Gastrocnemius medialis (tissue), 4 donors: ENCODE measurements at regions not wholly inside any gene's neighbourhood (a gene's known extent, or its start where the extent isn't known, plus 50 kb on each side); places are given as distances from the start of the nearest gene placed in this dataset.

Experiments used
- ATAC-seq, 2 donors: fragments of 150-250 bp; one replicate each; pipeline ENCODE4 v1.9.1; 2016
- DNase-seq, 2 donors: peaks; one replicate each; pipeline ENCODE4 v3.0.0-alpha.2; 2019
- H3K27ac ChIP-seq, 4 donors: fragments of 200-600 bp; sonication (generic); 1 replicate in 1 of 4; 2 replicates in 3 of 4; pipeline ENCODE4 v1.5.1; 2016 to 2018; ENCODE audit warnings: mild to moderate bottlenecking in 2 of 4, moderate library complexity in 1 of 4
- H3K27me3 ChIP-seq, 3 donors: fragments of 200-600 bp; sonication (generic) in 2 of 3; 1 replicate in 1 of 3; 2 replicates in 2 of 3; pipeline versions ENCODE4 v1.5.1 to v1.6.0; 2016 to 2019; ENCODE audit warnings: mild to moderate bottlenecking in 1 of 3, moderate library complexity in 1 of 3
- H3K36me3 ChIP-seq, 2 donors: fragments of 200-600 bp; sonication (generic) in 1 of 2; one replicate each; pipeline ENCODE4 v1.5.1; 2017 to 2018
- H3K4me1 ChIP-seq, 2 donors: fragments of 200-600 bp; sonication (generic) in 1 of 2; one replicate each; pipeline ENCODE4 v1.5.1; 2016 to 2017; ENCODE audit warnings: mild to moderate bottlenecking in 2 of 2
- H3K4me3 ChIP-seq, 4 donors: fragments of 200-600 bp; sonication (generic) in 3 of 4; 1 replicate in 1 of 4; 2 replicates in 3 of 4; pipeline ENCODE4 v1.5.1; 2016 to 2019; ENCODE audit warnings: mild to moderate bottlenecking in 2 of 4
- H3K9me3 ChIP-seq, 3 donors: fragments of 200-600 bp; sonication (generic) in 2 of 3; 1 replicate in 1 of 3; 2 replicates in 2 of 3; pipeline ENCODE4 v1.5.1; 2016 to 2019
- POLR2A ChIP-seq, 2 donors: fragments of 450-650 bp; IDR thresholded peaks; one replicate each; pipeline ENCODE4 v1.6.1; 2017; ENCODE audit warnings: antibody characterized with exemption in 2 of 2, mild to moderate bottlenecking in 2 of 2, moderate library complexity in 2 of 2
- in situ Hi-C, 4 donors: fragments of 200-750 bp; cut with MboI; loops; one replicate each; pipeline versions ENCODE4 v1.15.0 to v1.8.0; 2017; ENCODE audit warnings: low sequenced_read_pairs in 4 of 4
- intact Hi-C: fragments of 100-400 bp; cut with DNase I; formaldehyde crosslinking; loops from one replicate; pipeline ENCODE4 v1.15.1; 2023; ENCODE audit warnings: low total_unique reads
- TF ChIP-seq, protein P1 (sequence below), 5 experiments: fragments of 450-650 bp in 3 of 5; fragments of 200-600 bp in 2 of 5; sonication (generic) in 2 of 5; IDR thresholded peaks in 4 of 5; conservative IDR thresholded peaks in 1 of 5; 1 replicate in 4 of 5; 2 replicates in 1 of 5; pipeline ENCODE4 v1.5.1; 2016 to 2019; ENCODE audit warnings: antibody characterized with exemption in 5 of 5, mild to moderate bottlenecking in 3 of 5, moderate library complexity in 3 of 5

DNA sequence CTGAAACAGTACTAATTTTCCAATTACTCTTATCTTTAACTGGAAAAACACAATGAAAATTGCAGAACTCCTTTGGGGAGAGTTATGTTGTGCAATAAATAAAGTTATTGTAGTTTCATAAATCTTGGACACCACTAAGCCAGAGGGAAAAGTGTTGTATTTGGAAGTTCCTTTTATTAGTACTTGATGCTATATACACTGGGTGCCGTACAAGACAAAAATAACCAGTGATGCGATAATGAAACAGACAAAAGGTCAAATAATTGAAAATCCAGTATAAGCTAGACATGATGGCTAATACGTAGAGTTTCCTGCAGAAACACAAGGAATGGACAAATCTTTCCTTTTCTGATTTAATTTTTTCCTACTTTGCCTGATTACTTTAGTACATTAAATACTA, 541.1 kb downstream of the ETS1 start:
- in situ Hi-C loops (loop anchor here in 2 of 4 donors (25.0 kb wide), 2 partner anchors 591 to 791 kb away; no protein-coding TSS in a partner anchor), intact Hi-C loops (no loop called here)
- no peak for DNase-seq

GRCh38 chr11:128045094-128045725, 542.1 kb downstream of the ETS1 start:
- no peak for DNase-seq
- no peaks in the 10 kb centered on the region for H3K36me3 ChIP-seq
- TF ChIP-seq, protein P1, sequence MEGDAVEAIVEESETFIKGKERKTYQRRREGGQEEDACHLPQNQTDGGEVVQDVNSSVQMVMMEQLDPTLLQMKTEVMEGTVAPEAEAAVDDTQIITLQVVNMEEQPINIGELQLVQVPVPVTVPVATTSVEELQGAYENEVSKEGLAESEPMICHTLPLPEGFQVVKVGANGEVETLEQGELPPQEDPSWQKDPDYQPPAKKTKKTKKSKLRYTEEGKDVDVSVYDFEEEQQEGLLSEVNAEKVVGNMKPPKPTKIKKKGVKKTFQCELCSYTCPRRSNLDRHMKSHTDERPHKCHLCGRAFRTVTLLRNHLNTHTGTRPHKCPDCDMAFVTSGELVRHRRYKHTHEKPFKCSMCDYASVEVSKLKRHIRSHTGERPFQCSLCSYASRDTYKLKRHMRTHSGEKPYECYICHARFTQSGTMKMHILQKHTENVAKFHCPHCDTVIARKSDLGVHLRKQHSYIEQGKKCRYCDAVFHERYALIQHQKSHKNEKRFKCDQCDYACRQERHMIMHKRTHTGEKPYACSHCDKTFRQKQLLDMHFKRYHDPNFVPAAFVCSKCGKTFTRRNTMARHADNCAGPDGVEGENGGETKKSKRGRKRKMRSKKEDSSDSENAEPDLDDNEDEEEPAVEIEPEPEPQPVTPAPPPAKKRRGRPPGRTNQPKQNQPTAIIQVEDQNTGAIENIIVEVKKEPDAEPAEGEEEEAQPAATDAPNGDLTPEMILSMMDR (IDR thresholded peaks at IDR 0.05 in 4 of 5, conservative IDR thresholded peaks at IDR 0.05 in 1 of 5), result no peak
- no peak for TF ChIP-seq POLR2A (IDR thresholded peaks at IDR 0.05)
- no peak for ATAC-seq
- H3K27me3 ChIP-seq, result no peaks in the 10 kb centered on the region
- H3K4me3 ChIP-seq, result no peak overlapping the region
- in situ Hi-C loops (loop anchor here in 2 of 4 donors (25.0 kb wide), 2 partner anchors 592 to 792 kb away; no protein-coding TSS in a partner anchor), intact Hi-C loops (no loop called here)
- no peaks in the 10 kb centered on the region for H3K4me1 ChIP-seq
- H3K27ac ChIP-seq, result no peak overlapping the region
- H3K9me3 ChIP-seq, result no peaks in the 10 kb centered on the region

More for the DNA sequence above, 541.1 kb downstream of the ETS1 start:
- Histone ChIP-seq H3K9me3 (no peaks in the 10 kb centered on the region), H3K4me3 (no peak overlapping the region), H3K27ac (no peak overlapping the region), H3K27me3 (no peaks in the 10 kb centered on the region), H3K36me3 (no peaks in the 10 kb centered on the region), H3K4me1 (no peaks in the 10 kb centered on the region)
- TF ChIP-seq POLR2A (IDR thresholded peaks at IDR 0.05), result no peak
- TF ChIP-seq, protein P1 (IDR thresholded peaks at IDR 0.05 in 4 of 5, conservative IDR thresholded peaks at IDR 0.05 in 1 of 5), result no peak
- ATAC-seq, result no peak

DNA sequence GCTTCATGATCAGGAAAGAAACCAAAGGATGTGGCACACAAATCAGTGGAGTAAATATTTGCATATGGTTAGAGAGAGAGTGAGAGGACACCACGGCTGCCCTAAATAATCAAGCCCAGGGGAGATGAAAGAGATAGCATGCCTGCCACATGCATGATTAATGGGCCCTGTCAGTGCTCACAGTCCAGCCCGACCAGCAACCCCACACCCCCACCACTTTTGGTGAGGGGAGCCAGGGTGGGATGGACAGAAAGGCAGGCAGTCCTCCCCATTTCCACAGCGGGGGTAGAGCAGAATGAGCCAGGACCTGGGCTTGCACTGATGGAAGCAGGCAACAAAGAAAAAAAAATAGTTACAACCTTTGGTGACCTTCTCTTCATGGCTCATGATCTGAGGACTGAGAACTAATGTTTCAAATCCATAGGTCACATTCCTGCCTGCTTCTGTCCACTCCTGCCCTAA, 545.0 kb downstream of the ETS1 start:
- H3K27ac ChIP-seq, result no peak overlapping the region
- H3K9me3 ChIP-seq, result no peaks in the 10 kb centered on the region
- no peaks in the 10 kb centered on the region for H3K4me1 ChIP-seq
- ATAC-seq (no peak), DNase-seq (no peak)
- no peaks in the 10 kb centered on the region for H3K27me3 ChIP-seq
- H3K4me3 ChIP-seq, result no peak overlapping the region
- TF ChIP-seq, protein P1 (IDR thresholded peaks at IDR 0.05 in 4 of 5, conservative IDR thresholded peaks at IDR 0.05 in 1 of 5), result no peak
- TF ChIP-seq POLR2A (IDR thresholded peaks at IDR 0.05), result no peak
- no peaks in the 10 kb centered on the region for H3K36me3 ChIP-seq
- in situ Hi-C loops (loop anchor here in 2 of 4 donors (25.0 kb wide), 2 partner anchors 595 to 795 kb away; no protein-coding TSS in a partner anchor), intact Hi-C loops (no loop called here)

DNA sequence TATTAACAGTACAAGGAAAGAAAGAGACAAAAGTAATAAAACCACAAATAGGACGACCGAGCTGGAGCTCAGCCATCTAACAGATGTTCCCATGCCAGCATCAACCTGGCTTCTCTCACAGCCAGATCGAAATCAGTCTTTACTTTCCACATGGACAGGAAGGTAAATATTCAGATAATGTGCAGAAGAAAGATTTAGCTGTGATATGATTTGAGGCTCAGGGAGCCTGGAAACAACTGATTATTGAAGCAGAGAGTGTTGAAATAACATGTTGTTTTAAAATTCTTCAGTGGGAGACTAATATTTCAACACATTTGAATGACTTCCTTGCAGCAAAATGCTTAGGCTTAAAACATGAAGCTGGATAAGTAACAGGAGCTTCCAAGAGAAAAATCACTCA, 546.8 kb downstream of the ETS1 start:
- no peak for DNase-seq
- H3K27me3 ChIP-seq, result no peaks in the 10 kb centered on the region
- ATAC-seq, result no peak
- intact Hi-C loops, result no loop called here
- H3K9me3 ChIP-seq, result no peaks in the 10 kb centered on the region
- no peak overlapping the region for H3K27ac ChIP-seq
- no peak overlapping the region for H3K4me3 ChIP-seq
- H3K4me1 ChIP-seq, result no peaks in the 10 kb centered on the region
- no peak for TF ChIP-seq POLR2A (IDR thresholded peaks at IDR 0.05)
- TF ChIP-seq, protein P1 (IDR thresholded peaks at IDR 0.05 in 4 of 5, conservative IDR thresholded peaks at IDR 0.05 in 1 of 5), result no peak
- in situ Hi-C loops, result loop anchor here in 2 of 4 donors (25.0 kb wide), 2 partner anchors 597 to 797 kb away; no protein-coding TSS in a partner anchor
- no peaks in the 10 kb centered on the region for H3K36me3 ChIP-seq
